Ovary (tissue), 3 donors: ENCODE measurements at regions not wholly inside any gene's neighbourhood (a gene's known extent, or its start where the extent isn't known, plus 50 kb on each side); places are given as distances from the start of the nearest gene placed in this dataset.

Experiments
- EP300 ChIP-seq: sonication (generic); formaldehyde crosslinking; IDR thresholded peaks from one replicate; pipeline ENCODE4 v1.6.1; 2017; ENCODE audit warnings: antibody characterized with exemption
- TF ChIP-seq, protein P1 (sequence below), 3 donors: fragments of 450-650 bp in 2 of 3; fragments of 200-600 bp in 1 of 3; IDR thresholded peaks; one replicate each; pipeline versions ENCODE4 v1.5.1 to v1.8.0; 2016 to 2022; ENCODE audit warnings: antibody characterized with exemption in 3 of 3, mild to moderate bottlenecking in 1 of 3
- donor health status: DM: no; HTN: no; CAD: no.

- TF ChIP-seq, protein P1, sequence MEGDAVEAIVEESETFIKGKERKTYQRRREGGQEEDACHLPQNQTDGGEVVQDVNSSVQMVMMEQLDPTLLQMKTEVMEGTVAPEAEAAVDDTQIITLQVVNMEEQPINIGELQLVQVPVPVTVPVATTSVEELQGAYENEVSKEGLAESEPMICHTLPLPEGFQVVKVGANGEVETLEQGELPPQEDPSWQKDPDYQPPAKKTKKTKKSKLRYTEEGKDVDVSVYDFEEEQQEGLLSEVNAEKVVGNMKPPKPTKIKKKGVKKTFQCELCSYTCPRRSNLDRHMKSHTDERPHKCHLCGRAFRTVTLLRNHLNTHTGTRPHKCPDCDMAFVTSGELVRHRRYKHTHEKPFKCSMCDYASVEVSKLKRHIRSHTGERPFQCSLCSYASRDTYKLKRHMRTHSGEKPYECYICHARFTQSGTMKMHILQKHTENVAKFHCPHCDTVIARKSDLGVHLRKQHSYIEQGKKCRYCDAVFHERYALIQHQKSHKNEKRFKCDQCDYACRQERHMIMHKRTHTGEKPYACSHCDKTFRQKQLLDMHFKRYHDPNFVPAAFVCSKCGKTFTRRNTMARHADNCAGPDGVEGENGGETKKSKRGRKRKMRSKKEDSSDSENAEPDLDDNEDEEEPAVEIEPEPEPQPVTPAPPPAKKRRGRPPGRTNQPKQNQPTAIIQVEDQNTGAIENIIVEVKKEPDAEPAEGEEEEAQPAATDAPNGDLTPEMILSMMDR (IDR thresholded peaks at IDR 0.05) = no peak
- no peak for TF ChIP-seq EP300
These were observed 183.8 kb upstream of the SFSWAP start for GRCh38 chr12:131527092-131527491.
